ENCODE measurements at regions not wholly inside any gene's neighbourhood (a gene's known extent, or its start where the extent isn't known, plus 50 kb on each side); places are given as distances from the start of the nearest gene placed in this dataset.

GRCh38 chr16:26189536-26189935 lies 497.8 kb downstream of the HS3ST4 start:
- CTCF ChIA-PET: no interaction called here
- Mint-ChIP-seq H3K36me3 (ENCODE audit: insufficient read depth, unreplicated experiment) (no peaks in the 10 kb centered on the region), H3K27ac (ENCODE audit: unreplicated experiment) (no peak overlapping the region), H3K9me3 (ENCODE audit: low read depth, unreplicated experiment) (peaks cover 25% of the 10 kb centered on the region), H3K27me3 (ENCODE audit: unreplicated experiment) (no peaks in the 10 kb centered on the region), H3K4me1 (ENCODE audit: low read depth, unreplicated experiment) (no peaks in the 10 kb centered on the region), H3K4me3 (ENCODE audit: low read depth, unreplicated experiment) (no peak overlapping the region)
- no peak for DNase-seq
- no peak for TF ChIP-seq CTCF (IDR thresholded peaks at IDR 0.05; ENCODE audit: unreplicated experiment)
- intact Hi-C loops (cut with micrococcal nuclease; ENCODE audit: unreplicated experiment): no loop called here
- BruUV-seq (replicated peaks): no TSS peak

GRCh38 chr16:26194526-26194925 lies 502.8 kb downstream of the HS3ST4 start:
- CTCF ChIA-PET: no interaction called here
- intact Hi-C loops (cut with micrococcal nuclease; ENCODE audit: unreplicated experiment): no loop called here
- peaks cover 18% of the 10 kb centered on the region for H3K9me3 Mint-ChIP-seq (ENCODE audit: low read depth, unreplicated experiment)

GRCh38 chr16:26195225-26195624 lies 503.5 kb downstream of the HS3ST4 start:
- DNase-seq: no peak
- Mint-ChIP-seq H3K27ac (ENCODE audit: unreplicated experiment) (no peak overlapping the region), H3K27me3 (ENCODE audit: unreplicated experiment) (no peaks in the 10 kb centered on the region), H3K36me3 (ENCODE audit: insufficient read depth, unreplicated experiment) (no peaks in the 10 kb centered on the region), H3K9me3 (ENCODE audit: low read depth, unreplicated experiment) (peaks cover 17% of the 10 kb centered on the region), H3K4me3 (ENCODE audit: low read depth, unreplicated experiment) (no peak overlapping the region), H3K4me1 (ENCODE audit: low read depth, unreplicated experiment) (no peaks in the 10 kb centered on the region)
- intact Hi-C loops (cut with micrococcal nuclease; ENCODE audit: unreplicated experiment): no loop called here
- CTCF ChIA-PET: no interaction called here
- no peak for TF ChIP-seq CTCF (IDR thresholded peaks at IDR 0.05; ENCODE audit: unreplicated experiment)
- BruUV-seq (replicated peaks): no TSS peak

More at GRCh38 chr16:26194526-26194925, 502.8 kb downstream of the HS3ST4 start:
- Mint-ChIP-seq H3K27me3 (ENCODE audit: unreplicated experiment) (no peaks in the 10 kb centered on the region), H3K4me3 (ENCODE audit: low read depth, unreplicated experiment) (no peak overlapping the region), H3K4me1 (ENCODE audit: low read depth, unreplicated experiment) (no peaks in the 10 kb centered on the region), H3K36me3 (ENCODE audit: insufficient read depth, unreplicated experiment) (no peaks in the 10 kb centered on the region), H3K27ac (ENCODE audit: unreplicated experiment) (no peak overlapping the region)
- no peak for DNase-seq
- TF ChIP-seq CTCF (IDR thresholded peaks at IDR 0.05; ENCODE audit: unreplicated experiment): no peak
- no TSS peak for BruUV-seq (replicated peaks)

- H3K27ac Mint-ChIP-seq (ENCODE audit: unreplicated experiment): no peak overlapping the region
- DNase-seq: no peak
- H3K27me3 Mint-ChIP-seq (ENCODE audit: unreplicated experiment): no peaks in the 10 kb centered on the region
- CTCF ChIA-PET: no interaction called here
- no peaks in the 10 kb centered on the region for H3K4me1 Mint-ChIP-seq (ENCODE audit: low read depth, unreplicated experiment)
- H3K36me3 Mint-ChIP-seq (ENCODE audit: insufficient read depth, unreplicated experiment): no peaks in the 10 kb centered on the region
- TF ChIP-seq CTCF (IDR thresholded peaks at IDR 0.05; ENCODE audit: unreplicated experiment): no peak
- no TSS peak for BruUV-seq (replicated peaks)
- no peak overlapping the region for H3K4me3 Mint-ChIP-seq (ENCODE audit: low read depth, unreplicated experiment)
- peaks cover 20% of the 10 kb centered on the region for H3K9me3 Mint-ChIP-seq (ENCODE audit: low read depth, unreplicated experiment)
- intact Hi-C loops (cut with micrococcal nuclease; ENCODE audit: unreplicated experiment): no loop called here
Observed at GRCh38 chr16:26196310-26196709, 504.6 kb downstream of the HS3ST4 start.

GRCh38 chr16:26196802-26197201 lies 505.0 kb downstream of the HS3ST4 start:
- no TSS peak for BruUV-seq (replicated peaks)
- H3K27ac Mint-ChIP-seq (ENCODE audit: unreplicated experiment): no peak overlapping the region
- CTCF ChIA-PET: no interaction called here
- no peaks in the 10 kb centered on the region for H3K36me3 Mint-ChIP-seq (ENCODE audit: insufficient read depth, unreplicated experiment)
- peaks cover 24% of the 10 kb centered on the region for H3K9me3 Mint-ChIP-seq (ENCODE audit: low read depth, unreplicated experiment)
- H3K27me3 Mint-ChIP-seq (ENCODE audit: unreplicated experiment): no peaks in the 10 kb centered on the region
- H3K4me3 Mint-ChIP-seq (ENCODE audit: low read depth, unreplicated experiment): no peak overlapping the region
- DNase-seq: no peak
- no peak for TF ChIP-seq CTCF (IDR thresholded peaks at IDR 0.05; ENCODE audit: unreplicated experiment)
- no peaks in the 10 kb centered on the region for H3K4me1 Mint-ChIP-seq (ENCODE audit: low read depth, unreplicated experiment)
- intact Hi-C loops (cut with micrococcal nuclease; ENCODE audit: unreplicated experiment): no loop called here

Measured in Calu3 (cell line).